ENCODE measurements at regions not wholly inside any gene's neighbourhood (a gene's known extent, or its start where the extent isn't known, plus 50 kb on each side); places are given as distances from the start of the nearest gene placed in this dataset.

DNA sequence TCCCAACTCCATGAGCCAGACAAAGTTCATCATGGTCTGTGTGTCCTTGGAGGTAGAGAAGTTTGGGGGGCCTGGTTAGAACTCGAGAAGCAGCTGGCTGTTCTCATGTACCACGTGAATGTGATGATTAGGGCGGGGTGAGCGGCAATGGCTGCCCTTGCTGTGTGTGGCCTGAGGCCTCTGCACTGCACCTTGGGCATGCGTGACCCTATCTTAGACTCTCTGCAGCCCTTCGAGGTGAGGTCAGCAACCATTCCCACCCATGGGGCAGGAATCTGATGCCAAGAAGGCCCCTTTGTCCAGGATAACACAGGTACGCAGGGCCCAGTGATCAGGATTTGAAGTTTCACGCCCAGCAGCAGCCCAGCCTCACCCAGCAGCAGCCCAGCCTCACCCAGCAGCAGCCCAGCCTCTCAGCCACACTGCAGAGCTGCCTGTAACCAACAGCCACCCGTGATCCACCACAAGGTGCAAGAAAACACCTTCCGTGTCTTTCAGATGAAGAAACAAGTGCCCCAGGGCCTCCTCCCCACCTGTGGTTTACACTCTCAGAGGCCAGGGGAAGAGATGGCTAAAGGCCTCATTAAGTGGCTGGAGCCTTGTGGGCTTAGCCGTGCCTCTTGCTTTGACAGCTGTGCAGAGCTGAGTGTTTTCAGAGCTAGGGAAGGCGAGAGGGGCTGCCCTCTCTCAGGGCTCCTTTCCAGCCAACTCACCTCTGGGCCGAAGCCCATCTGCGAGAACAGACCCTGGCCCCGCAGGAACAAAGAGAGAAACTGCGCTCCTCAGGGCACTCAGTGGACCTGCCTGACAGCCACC lies 195.2 kb upstream of the CDH4 start:
- ChIA-PET POLR2A (ENCODE audit: partially characterized antibody) (no interaction called here), CTCF (ENCODE audit: partially characterized antibody) (interaction anchor here (0.8 kb wide), 1 partner anchor 28 kb away, joined by 3 read pairs; no protein-coding TSS in a partner anchor)
- Histone ChIP-seq H3K36me3 (ENCODE audit: control insufficient read depth in 2 of 4, insufficient read depth in 4 of 4, low read length in 3 of 4) (no peaks in the 10 kb centered on the region), H2AK5ac (ENCODE audit: low read depth, low read length) (no peak overlapping the region), H2BK120ac (replicated peaks; ENCODE audit: low read depth, low read length) (no peak overlapping the region), H3K23ac (ENCODE audit: insufficient read length) (no peak overlapping the region), H3K18ac (ENCODE audit: extremely low read depth, low read length) (no peak overlapping the region), H2BK12ac (ENCODE audit: low read depth, low read length) (no peak overlapping the region), H4K8ac (ENCODE audit: extremely low read depth, insufficient read depth, low read length) (no peak overlapping the region), H3K9me3 (ENCODE audit: insufficient read depth in 2 of 2, low read depth in 1 of 2, low read length in 1 of 2) (no peaks in the 10 kb centered on the region), H4K5ac (ENCODE audit: insufficient read length, low read depth, low read length) (no peak overlapping the region), H3K14ac (ENCODE audit: insufficient read length) (no peak overlapping the region), H3K27ac (ENCODE audit: low read depth, low read length) (no peak overlapping the region), H3K4me2 (ENCODE audit: insufficient read depth in 1 of 2, low read depth in 2 of 2, low read length in 2 of 2) (no peak overlapping the region), H3K4me3 (ENCODE audit: extremely low read depth in 1 of 4, insufficient read depth in 2 of 4, low read depth in 3 of 4, low read length in 4 of 4) (no peak overlapping the region), H3K27me3 (replicated peaks in 1 of 4; ENCODE audit: control insufficient read depth in 3 of 4, extremely low read depth in 1 of 4, insufficient read depth in 3 of 4, low read length in 3 of 4) (peaks cover 5 to 11% (median 9%) of the 10 kb centered on the region in 4 experiments), H4K20me1 (replicated peaks in 1 of 2; ENCODE audit: control insufficient read depth in 1 of 2, insufficient read depth in 2 of 2, low read length in 2 of 2) (no peaks in the 10 kb centered on the region), H3K23me2 (ENCODE audit: low read depth, low read length) (no peaks in the 10 kb centered on the region), H3K9ac (replicated peaks in 1 of 4; ENCODE audit: extremely low read depth in 1 of 4, low read depth in 3 of 4, low read length in 3 of 4) (no peak overlapping the region), H3K4ac (replicated peaks; ENCODE audit: insufficient read length, low read depth, low read length) (no peak overlapping the region), H2BK20ac (ENCODE audit: low read length) (no peak overlapping the region), H3K79me2 (ENCODE audit: control insufficient read depth in 1 of 2, insufficient read depth in 2 of 2, low read length in 2 of 2) (no peaks in the 10 kb centered on the region), H2AFZ (ENCODE audit: low read length) (no peak overlapping the region), H4K91ac (replicated peaks; ENCODE audit: insufficient read length, low read length) (no peak overlapping the region), H3K4me1 (replicated peaks in 1 of 4; ENCODE audit: control insufficient read depth in 3 of 4, insufficient read depth in 4 of 4, low read length in 3 of 4) (no peaks in the 10 kb centered on the region), H2BK15ac (ENCODE audit: low read length) (no peak overlapping the region), H3K79me1 (ENCODE audit: low read depth, low read length) (no peaks in the 10 kb centered on the region), H3K56ac (replicated peaks; ENCODE audit: insufficient read length, low read depth, low read length) (no peak overlapping the region), H2BK5ac (ENCODE audit: low read depth, low read length) (no peak overlapping the region)
- no peak for DNase-seq (ENCODE audit: low read depth in 1 of 2, low spot score in 2 of 2)
- FAIRE-seq: no peak
- WGBS, 2 experiments (ENCODE audit: extremely low coverage in 1 of 2, insufficient coverage in 1 of 2, insufficient read length in 1 of 2, insufficient replicate concordance in 2 of 2, low coverage in 1 of 2, low lambda C conversion rate in 2 of 2, missing lambda C conversion rate in 1 of 2): 91% methylated on average over 16 of the region's 16 CpGs; no CpG with 5 or more reads in 1 of the 2 experiments
- TF ChIP-seq HDAC2 (IDR thresholded peaks at IDR 0.05; ENCODE audit: borderline replicate concordance in 1 of 2, low read depth in 2 of 2, low read length in 2 of 2) (no peak), TAF7 (optimal IDR thresholded peaks at IDR 0.05; ENCODE audit: borderline replicate concordance, low read depth, low read length) (no peak), SIRT6 (IDR thresholded peaks at IDR 0.05; ENCODE audit: low read length) (no peak), BCL11A (IDR thresholded peaks at IDR 0.05; ENCODE audit: low read depth in 2 of 2, low read length in 2 of 2) (no peak), YY1 (IDR thresholded peaks at IDR 0.05; ENCODE audit: low read depth, low read length) (no peak), CBX5 (IDR thresholded peaks at IDR 0.05; ENCODE audit: low read depth, low read length) (no peak)
- TF ChIP-seq, protein P1, sequence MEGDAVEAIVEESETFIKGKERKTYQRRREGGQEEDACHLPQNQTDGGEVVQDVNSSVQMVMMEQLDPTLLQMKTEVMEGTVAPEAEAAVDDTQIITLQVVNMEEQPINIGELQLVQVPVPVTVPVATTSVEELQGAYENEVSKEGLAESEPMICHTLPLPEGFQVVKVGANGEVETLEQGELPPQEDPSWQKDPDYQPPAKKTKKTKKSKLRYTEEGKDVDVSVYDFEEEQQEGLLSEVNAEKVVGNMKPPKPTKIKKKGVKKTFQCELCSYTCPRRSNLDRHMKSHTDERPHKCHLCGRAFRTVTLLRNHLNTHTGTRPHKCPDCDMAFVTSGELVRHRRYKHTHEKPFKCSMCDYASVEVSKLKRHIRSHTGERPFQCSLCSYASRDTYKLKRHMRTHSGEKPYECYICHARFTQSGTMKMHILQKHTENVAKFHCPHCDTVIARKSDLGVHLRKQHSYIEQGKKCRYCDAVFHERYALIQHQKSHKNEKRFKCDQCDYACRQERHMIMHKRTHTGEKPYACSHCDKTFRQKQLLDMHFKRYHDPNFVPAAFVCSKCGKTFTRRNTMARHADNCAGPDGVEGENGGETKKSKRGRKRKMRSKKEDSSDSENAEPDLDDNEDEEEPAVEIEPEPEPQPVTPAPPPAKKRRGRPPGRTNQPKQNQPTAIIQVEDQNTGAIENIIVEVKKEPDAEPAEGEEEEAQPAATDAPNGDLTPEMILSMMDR (IDR thresholded peaks at IDR 0.05; ENCODE audit: control extremely low read depth in 1 of 3, insufficient read depth in 1 of 3, low read depth in 1 of 3, low read length in 3 of 3): no peak
- TF ChIP-seq, protein P2, sequence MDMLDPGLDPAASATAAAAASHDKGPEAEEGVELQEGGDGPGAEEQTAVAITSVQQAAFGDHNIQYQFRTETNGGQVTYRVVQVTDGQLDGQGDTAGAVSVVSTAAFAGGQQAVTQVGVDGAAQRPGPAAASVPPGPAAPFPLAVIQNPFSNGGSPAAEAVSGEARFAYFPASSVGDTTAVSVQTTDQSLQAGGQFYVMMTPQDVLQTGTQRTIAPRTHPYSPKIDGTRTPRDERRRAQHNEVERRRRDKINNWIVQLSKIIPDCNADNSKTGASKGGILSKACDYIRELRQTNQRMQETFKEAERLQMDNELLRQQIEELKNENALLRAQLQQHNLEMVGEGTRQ (IDR thresholded peaks at IDR 0.05; ENCODE audit: low read length): no peak

Measured in H1 (cell line).